SK-N-SH (cell line): ENCODE measurements at regions not wholly inside any gene's neighbourhood (a gene's known extent, or its start where the extent isn't known, plus 50 kb on each side); places are given as distances from the start of the nearest gene placed in this dataset.

Source experiments
- CTCF ChIA-PET: fragments of 300-600, 350-600 bp; formaldehyde crosslinking; extraction: SDS; loops from one replicate; lab custom pipeline; 2021; lab: Yijun Ruan, JAX
- POLR2A ChIA-PET: fragments of 350-600 bp; sonication (Branson Sonifier 250); formaldehyde crosslinking; extraction: SDS; loops from one replicate; lab custom pipeline; 2020; ENCODE audit warnings: antibody characterized with exemption, inconsistent platforms; lab: Yijun Ruan, JAX
- DNase-seq: peaks from one replicate; pipeline ENCODE4 v3.0.0; 2012
- H2AFZ ChIP-seq: fragments of 200-600 bp; sonication (generic); 2 replicates; pipeline ENCODE4 v1.8.1; 2016; ENCODE audit warnings: antibody characterized with exemption, mild to moderate bottlenecking, low read depth
- H3F3A ChIP-seq: fragments of 200-600 bp; sonication (generic); replicated peaks from 2 replicates; pipeline ENCODE3; 2016; ENCODE audit warnings: antibody characterized with exemption, mild to moderate bottlenecking; ENCODE audit not compliant: insufficient read depth
- H3K27ac ChIP-seq, 2 experiments: fragments of 200-500 bp in 1 of 2; fragments of 200-600 bp in 1 of 2; sonication (Bioruptor generic) in 1 of 2; sonication (generic), shearing (Covaris generic) in 1 of 2; 2 replicates each; pipeline versions ENCODE4 v1.5.1 to v1.6.1; 2014 to 2016; ENCODE audit warnings: low read depth in 2 of 2, inconsistent platforms in 1 of 2, low read length in 1 of 2, mild to moderate bottlenecking in 1 of 2, mixed read lengths in 1 of 2
- H3K27me3 ChIP-seq: fragments of 200-600 bp; sonication (generic), shearing (Covaris generic); 2 replicates; pipeline ENCODE4 v1.6.1; 2016; ENCODE audit warnings: mixed run types; ENCODE audit not compliant: insufficient read depth
- H3K36me3 ChIP-seq, 2 experiments: fragments of 200-500 bp in 1 of 2; fragments of 200-600 bp in 1 of 2; sonication (Bioruptor generic) in 1 of 2; sonication (generic) in 1 of 2; replicated peaks in 1 of 2; 2 replicates each; pipeline versions ENCODE3 to v1.5.1; 2014 to 2016; ENCODE audit warnings: low read length in 1 of 2, mild to moderate bottlenecking in 1 of 2; ENCODE audit not compliant: insufficient read depth in 2 of 2, control insufficient read depth in 1 of 2
- H3K4me1 ChIP-seq, 2 experiments: fragments of 200-500 bp in 1 of 2; fragments of 200-600 bp in 1 of 2; sonication (Bioruptor generic) in 1 of 2; sonication (generic), shearing (Covaris generic) in 1 of 2; 2 replicates each; pipeline versions ENCODE4 v1.5.1 to v1.6.1; 2014 to 2016; ENCODE audit warnings: low read depth in 1 of 2, low read length in 1 of 2, mixed run types in 1 of 2; ENCODE audit not compliant: insufficient read depth in 2 of 2, control insufficient read depth in 1 of 2
- H3K4me2 ChIP-seq: fragments of 200-600 bp; sonication (generic), shearing (Covaris generic); 2 replicates; pipeline ENCODE4 v1.6.1; 2017; ENCODE audit warnings: mixed run types
- H3K4me3 ChIP-seq, 2 experiments: fragments of 200-500 bp in 1 of 2; fragments of 200-600 bp in 1 of 2; sonication (Bioruptor generic) in 1 of 2; sonication (generic), shearing (Covaris generic) in 1 of 2; 2 replicates each; pipeline versions ENCODE4 v1.5.1 to v1.8.1; 2014 to 2016; ENCODE audit warnings: low read depth in 2 of 2, inconsistent platforms in 1 of 2, low read length in 1 of 2, mild to moderate bottlenecking in 1 of 2, mixed read lengths in 1 of 2, moderate library complexity in 1 of 2
- H3K79me2 ChIP-seq: fragments of 200-600 bp; sonication (generic); 2 replicates; pipeline ENCODE4 v1.8.1; 2017; ENCODE audit warnings: mild to moderate bottlenecking; ENCODE audit not compliant: insufficient read depth
- H3K9ac ChIP-seq: fragments of 200-600 bp; sonication (generic); 2 replicates; pipeline ENCODE4 v1.6.1; 2017; ENCODE audit warnings: mixed run types
- H3K9me2 ChIP-seq: fragments of 200-600 bp; sonication (generic); 2 replicates; pipeline ENCODE4 v1.6.1; 2017; ENCODE audit warnings: mixed run types
- H3K9me3 ChIP-seq: fragments of 200-600 bp; sonication (generic); 2 replicates; pipeline ENCODE4 v1.6.1; 2017; ENCODE audit warnings: mixed run types, mild to moderate bottlenecking, moderate library complexity
- H4K20me1 ChIP-seq: fragments of 200-600 bp; sonication (generic); 2 replicates; pipeline ENCODE4 v1.6.1; 2017; ENCODE audit warnings: mild to moderate bottlenecking, mixed run types; ENCODE audit not compliant: insufficient read depth
- CHD2 ChIP-seq: fragments of 150-350 bp; IDR thresholded peaks from 2 replicates; pipeline ENCODE4 v1.6.1; 2018; ENCODE audit warnings: low read length; ENCODE audit not compliant: partially characterized antibody
- FOXJ3 ChIP-seq: sonication (generic); formaldehyde crosslinking; IDR thresholded peaks from 2 replicates; pipeline ENCODE4 v1.5.1; 2020; ENCODE audit warnings: mild to moderate bottlenecking, missing genetic modification reagents
- FOXM1 ChIP-seq: IDR thresholded peaks from 2 replicates; pipeline ENCODE4 v1.4.0; 2012; ENCODE audit warnings: low read depth, mild to moderate bottlenecking
- GABPA ChIP-seq: IDR thresholded peaks from 2 replicates; pipeline ENCODE4 v1.4.0; 2012; ENCODE audit warnings: low read depth, mild to moderate bottlenecking
- GATA2 ChIP-seq: sonication (generic); formaldehyde crosslinking; IDR thresholded peaks from 2 replicates; pipeline ENCODE4 v1.5.0; 2020; ENCODE audit warnings: mild to moderate bottlenecking, missing genetic modification reagents
- JUND ChIP-seq: IDR thresholded peaks from 2 replicates; pipeline ENCODE4 v1.4.0; 2012
- MXI1 ChIP-seq: IDR thresholded peaks from 2 replicates; pipeline ENCODE4 v1.6.1; 2012; ENCODE audit warnings: mild to moderate bottlenecking, low read depth, low read length, improper control_type of control experiment
- NFIC ChIP-seq: IDR thresholded peaks from 2 replicates; pipeline ENCODE4 v1.4.0; 2012; ENCODE audit warnings: borderline replicate concordance
- NRF1 ChIP-seq: IDR thresholded peaks from 2 replicates; pipeline ENCODE4 v1.6.1; 2012; ENCODE audit warnings: low read depth, mild to moderate bottlenecking, low read length
- RCOR1 ChIP-seq: fragments of 150-350 bp; IDR thresholded peaks from 2 replicates; pipeline ENCODE4 v1.6.1; 2017; ENCODE audit warnings: antibody characterized with exemption, low read length
- SMC3 ChIP-seq: IDR thresholded peaks from 2 replicates; pipeline ENCODE4 v1.6.1; 2012; ENCODE audit warnings: low read depth, low read length, improper control_type of control experiment
- TEAD4 ChIP-seq: IDR thresholded peaks from 2 replicates; pipeline ENCODE4 v1.4.0; 2012; ENCODE audit warnings: mild to moderate bottlenecking, borderline replicate concordance; ENCODE audit not compliant: insufficient read depth
- WGBS: methylation state at CpG from one replicate; pipeline ENCODE4 v1.1.6; 2017; ENCODE audit warnings: low lambda C conversion rate; 5-methylcytosine and 5-hydroxymethylcytosine counted together
- TF ChIP-seq, protein P1 (sequence below): fragments of 200-600 bp; sonication (generic); IDR thresholded peaks from 2 replicates; pipeline ENCODE4 v1.6.1; 2017; ENCODE audit warnings: antibody characterized with exemption, mild to moderate bottlenecking, moderate library complexity
- TF ChIP-seq, protein P2 (sequence below): IDR thresholded peaks from 2 replicates; pipeline ENCODE4 v1.4.0; 2012; ENCODE audit warnings: low read depth
- TF ChIP-seq, protein P3 (sequence below): fragments of 150-350 bp; IDR thresholded peaks from 2 replicates; pipeline ENCODE4 v1.6.1; 2016; ENCODE audit warnings: mild to moderate bottlenecking, low read depth, low read length
- TF ChIP-seq, protein P4 (sequence below): IDR thresholded peaks from 2 replicates; pipeline ENCODE4 v1.4.0; 2012; ENCODE audit warnings: low read depth, borderline replicate concordance
- TF ChIP-seq, protein P5 (sequence below): IDR thresholded peaks from 2 replicates; pipeline ENCODE4; 2012

DNA sequence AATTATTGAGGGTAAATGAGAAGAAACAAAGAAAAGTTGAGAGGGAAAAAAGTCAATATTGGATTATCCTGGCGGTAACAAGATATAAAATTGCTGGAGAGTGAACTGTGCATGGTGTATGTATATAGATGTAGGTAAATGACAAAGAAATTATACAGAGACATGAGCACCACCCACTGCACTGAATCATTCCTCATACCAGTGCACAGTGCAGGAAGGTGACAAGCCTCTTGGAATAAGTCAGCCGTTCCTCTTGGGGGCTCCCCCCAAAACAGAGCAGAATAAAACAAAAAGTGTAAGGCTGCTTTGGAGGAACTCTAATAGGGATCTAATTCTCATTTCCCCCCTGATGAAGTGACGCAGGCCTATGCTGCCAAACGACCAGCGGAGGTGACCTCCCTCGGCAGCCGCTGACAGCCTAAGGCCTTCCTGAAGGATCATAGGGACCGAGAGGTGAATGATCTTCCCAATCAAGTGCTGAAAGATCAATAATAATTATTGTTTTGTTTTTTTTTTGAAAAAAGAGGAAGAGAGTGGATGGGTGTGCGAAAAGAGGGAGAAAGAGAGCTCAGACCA is 245.0 kb downstream of the PSAT1 start (continued):
- TF ChIP-seq, protein P1, sequence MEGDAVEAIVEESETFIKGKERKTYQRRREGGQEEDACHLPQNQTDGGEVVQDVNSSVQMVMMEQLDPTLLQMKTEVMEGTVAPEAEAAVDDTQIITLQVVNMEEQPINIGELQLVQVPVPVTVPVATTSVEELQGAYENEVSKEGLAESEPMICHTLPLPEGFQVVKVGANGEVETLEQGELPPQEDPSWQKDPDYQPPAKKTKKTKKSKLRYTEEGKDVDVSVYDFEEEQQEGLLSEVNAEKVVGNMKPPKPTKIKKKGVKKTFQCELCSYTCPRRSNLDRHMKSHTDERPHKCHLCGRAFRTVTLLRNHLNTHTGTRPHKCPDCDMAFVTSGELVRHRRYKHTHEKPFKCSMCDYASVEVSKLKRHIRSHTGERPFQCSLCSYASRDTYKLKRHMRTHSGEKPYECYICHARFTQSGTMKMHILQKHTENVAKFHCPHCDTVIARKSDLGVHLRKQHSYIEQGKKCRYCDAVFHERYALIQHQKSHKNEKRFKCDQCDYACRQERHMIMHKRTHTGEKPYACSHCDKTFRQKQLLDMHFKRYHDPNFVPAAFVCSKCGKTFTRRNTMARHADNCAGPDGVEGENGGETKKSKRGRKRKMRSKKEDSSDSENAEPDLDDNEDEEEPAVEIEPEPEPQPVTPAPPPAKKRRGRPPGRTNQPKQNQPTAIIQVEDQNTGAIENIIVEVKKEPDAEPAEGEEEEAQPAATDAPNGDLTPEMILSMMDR: no peak
- no peak for TF ChIP-seq FOXJ3 (CRISPR knock-in tag)
- TF ChIP-seq TEAD4: no peak
- TF ChIP-seq, all 33 proteins: peak for 0

DNA sequence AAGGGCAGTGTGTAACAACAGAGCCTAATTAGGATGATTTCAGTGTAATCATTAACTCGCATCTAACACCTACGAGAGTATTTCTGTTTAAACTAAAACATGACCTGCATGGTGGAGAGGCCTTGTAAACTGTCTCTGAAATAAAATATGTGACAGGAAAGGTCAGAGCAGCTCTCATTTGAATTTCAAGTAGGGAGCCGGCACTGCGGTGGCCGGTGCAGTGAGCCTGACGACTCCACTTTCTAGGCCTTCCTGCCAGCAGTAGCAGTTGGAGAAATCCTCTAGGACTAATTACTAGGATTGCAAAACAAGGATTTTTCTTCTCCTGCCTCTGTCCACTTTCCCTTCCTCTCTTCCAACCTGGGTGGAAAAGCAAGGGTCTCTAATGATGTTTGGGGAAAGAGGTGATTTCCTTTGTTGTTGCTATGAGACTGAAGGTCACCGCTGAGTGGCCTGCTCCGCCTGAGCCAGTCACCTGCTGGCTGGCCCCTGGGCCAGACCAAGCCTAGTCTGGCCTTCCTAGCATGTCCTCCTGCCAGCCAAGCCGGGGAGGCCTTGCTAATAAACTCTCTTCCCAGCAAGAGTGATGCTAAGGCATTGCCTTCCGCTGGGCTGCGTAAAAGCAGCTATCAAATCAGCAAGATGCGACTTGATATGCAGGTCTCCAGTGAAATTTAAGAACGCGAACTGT is 245.7 kb downstream of the PSAT1 start:
- Histone ChIP-seq H3F3A (peaks cover 6% of the 10 kb centered on the region), H3K9me2 (no peaks in the 10 kb centered on the region), H3K36me3 (no peaks in the 10 kb centered on the region), H3K27me3 (no peaks in the 10 kb centered on the region), H3K27ac (no peak overlapping the region), H3K9ac (no peak overlapping the region), H3K9me3 (no peaks in the 10 kb centered on the region), H3K79me2 (no peaks in the 10 kb centered on the region), H4K20me1 (no peaks in the 10 kb centered on the region), H2AFZ (no peak overlapping the region), H3K4me2 (no peak overlapping the region), H3K4me3 (no peak overlapping the region), H3K4me1 (peaks cover 6 to 8% of the 10 kb centered on the region in 2 experiments)
- TF ChIP-seq JUND: no peak
- no peak for TF ChIP-seq TEAD4
- no peak for TF ChIP-seq GABPA
- TF ChIP-seq GATA2 (CRISPR knock-in tag): no peak
- TF ChIP-seq, protein P2, sequence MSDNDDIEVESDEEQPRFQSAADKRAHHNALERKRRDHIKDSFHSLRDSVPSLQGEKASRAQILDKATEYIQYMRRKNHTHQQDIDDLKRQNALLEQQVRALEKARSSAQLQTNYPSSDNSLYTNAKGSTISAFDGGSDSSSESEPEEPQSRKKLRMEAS: no peak
- TF ChIP-seq SMC3: no peak
- TF ChIP-seq CHD2: no peak
- TF ChIP-seq, protein P1: no peak
- TF ChIP-seq NFIC: no peak
- TF ChIP-seq MXI1: no peak
- TF ChIP-seq, protein P3, sequence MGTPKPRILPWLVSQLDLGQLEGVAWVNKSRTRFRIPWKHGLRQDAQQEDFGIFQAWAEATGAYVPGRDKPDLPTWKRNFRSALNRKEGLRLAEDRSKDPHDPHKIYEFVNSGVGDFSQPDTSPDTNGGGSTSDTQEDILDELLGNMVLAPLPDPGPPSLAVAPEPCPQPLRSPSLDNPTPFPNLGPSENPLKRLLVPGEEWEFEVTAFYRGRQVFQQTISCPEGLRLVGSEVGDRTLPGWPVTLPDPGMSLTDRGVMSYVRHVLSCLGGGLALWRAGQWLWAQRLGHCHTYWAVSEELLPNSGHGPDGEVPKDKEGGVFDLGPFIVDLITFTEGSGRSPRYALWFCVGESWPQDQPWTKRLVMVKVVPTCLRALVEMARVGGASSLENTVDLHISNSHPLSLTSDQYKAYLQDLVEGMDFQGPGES: no peak
- TF ChIP-seq, protein P4, sequence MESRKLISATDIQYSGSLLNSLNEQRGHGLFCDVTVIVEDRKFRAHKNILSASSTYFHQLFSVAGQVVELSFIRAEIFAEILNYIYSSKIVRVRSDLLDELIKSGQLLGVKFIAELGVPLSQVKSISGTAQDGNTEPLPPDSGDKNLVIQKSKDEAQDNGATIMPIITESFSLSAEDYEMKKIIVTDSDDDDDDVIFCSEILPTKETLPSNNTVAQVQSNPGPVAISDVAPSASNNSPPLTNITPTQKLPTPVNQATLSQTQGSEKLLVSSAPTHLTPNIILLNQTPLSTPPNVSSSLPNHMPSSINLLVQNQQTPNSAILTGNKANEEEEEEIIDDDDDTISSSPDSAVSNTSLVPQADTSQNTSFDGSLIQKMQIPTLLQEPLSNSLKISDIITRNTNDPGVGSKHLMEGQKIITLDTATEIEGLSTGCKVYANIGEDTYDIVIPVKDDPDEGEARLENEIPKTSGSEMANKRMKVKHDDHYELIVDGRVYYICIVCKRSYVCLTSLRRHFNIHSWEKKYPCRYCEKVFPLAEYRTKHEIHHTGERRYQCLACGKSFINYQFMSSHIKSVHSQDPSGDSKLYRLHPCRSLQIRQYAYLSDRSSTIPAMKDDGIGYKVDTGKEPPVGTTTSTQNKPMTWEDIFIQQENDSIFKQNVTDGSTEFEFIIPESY: no peak
- TF ChIP-seq, protein P5, sequence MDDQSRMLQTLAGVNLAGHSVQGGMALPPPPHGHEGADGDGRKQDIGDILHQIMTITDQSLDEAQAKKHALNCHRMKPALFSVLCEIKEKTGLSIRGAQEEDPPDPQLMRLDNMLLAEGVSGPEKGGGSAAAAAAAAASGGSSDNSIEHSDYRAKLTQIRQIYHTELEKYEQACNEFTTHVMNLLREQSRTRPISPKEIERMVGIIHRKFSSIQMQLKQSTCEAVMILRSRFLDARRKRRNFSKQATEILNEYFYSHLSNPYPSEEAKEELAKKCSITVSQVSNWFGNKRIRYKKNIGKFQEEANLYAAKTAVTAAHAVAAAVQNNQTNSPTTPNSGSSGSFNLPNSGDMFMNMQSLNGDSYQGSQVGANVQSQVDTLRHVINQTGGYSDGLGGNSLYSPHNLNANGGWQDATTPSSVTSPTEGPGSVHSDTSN: no peak
- no peak for TF ChIP-seq FOXM1
- no peak for TF ChIP-seq RCOR1
- TF ChIP-seq NRF1: no peak
- TF ChIP-seq FOXJ3 (CRISPR knock-in tag): no peak
- ChIA-PET POLR2A (interaction anchor here (0.7 kb wide), 1 partner anchor 96 kb away, joined by 3 read pairs; no protein-coding TSS in a partner anchor), CTCF (interaction anchor here (0.6 to 1.3 kb wide), 2 partner anchors 10 to 103 kb away, joined by 3 read pairs; no protein-coding TSS in a partner anchor)
- WGBS: 95% methylated on average over 13 of the region's 14 CpGs
- DNase-seq: no peak
